ENCODE measurements at regions not wholly inside any gene's neighbourhood (a gene's known extent, or its start where the extent isn't known, plus 50 kb on each side); places are given as distances from the start of the nearest gene placed in this dataset.

- TF ChIP-seq CTCF (IDR thresholded peaks at IDR 0.05; ENCODE audit: low read depth, low read length) (no peak), POLR2A (IDR thresholded peaks at IDR 0.05; ENCODE audit: extremely low read depth, insufficient read length) (no peak), MYC (IDR thresholded peaks at IDR 0.05; ENCODE audit: low read depth, low read length) (no peak), MAX (IDR thresholded peaks at IDR 0.05; ENCODE audit: low read depth, low read length) (no peak)
Observed at GRCh38 chr11:76296731-76297542, 84.0 kb downstream of the THAP12 start.
